ENCODE measurements at regions not wholly inside any gene's neighbourhood (a gene's known extent, or its start where the extent isn't known, plus 50 kb on each side); places are given as distances from the start of the nearest gene placed in this dataset.

GRCh38 chr1:244316407-244316806, 135.3 kb downstream of the ADSS2 start:
- Histone ChIP-seq H3K27ac (no peak overlapping the region), H3K4me1 (no peaks in the 10 kb centered on the region), H3K27me3 (ENCODE audit: insufficient read depth in 3 of 3, low read length in 2 of 3) (no peaks in the 10 kb centered on the region), H3K36me3 (ENCODE audit: insufficient read depth in 1 of 2, low read depth in 1 of 2) (no peaks in the 10 kb centered on the region), H3K4me3 (no peak overlapping the region), H3K9me3 (no peaks in the 10 kb centered on the region)
- DNase-seq (no peak), ATAC-seq (no peak)
- WGBS, 3 donors = 62 to 76% (median 63%) methylated on average over 6 of the region's 6 CpGs
- intact Hi-C loops (cut with DNase I) = no loop called here
- no peak for TF ChIP-seq CTCF (IDR thresholded peaks at IDR 0.05)

GRCh38 chr1:244316986-244317655, 134.6 kb downstream of the ADSS2 start:
- TF ChIP-seq CTCF (IDR thresholded peaks at IDR 0.05) = no peak
- Histone ChIP-seq H3K27me3 (ENCODE audit: insufficient read depth in 3 of 3, low read length in 2 of 3) (no peaks in the 10 kb centered on the region), H3K4me1 (no peaks in the 10 kb centered on the region), H3K27ac (no peak overlapping the region), H3K4me3 (no peak overlapping the region), H3K36me3 (ENCODE audit: insufficient read depth in 1 of 2, low read depth in 1 of 2) (no peaks in the 10 kb centered on the region), H3K9me3 (no peaks in the 10 kb centered on the region)
- ATAC-seq (no peak), DNase-seq (no peak)
- whole genome bisulfite sequencing, 3 donors = 25 to 36% (median 31%) methylated on average over 8 of the region's 8 CpGs
- intact Hi-C loops (cut with DNase I) = no loop called here

GRCh38 chr1:244318078-244318477, 133.6 kb downstream of the ADSS2 start:
- Histone ChIP-seq H3K4me1 (no peaks in the 10 kb centered on the region), H3K27me3 (ENCODE audit: insufficient read depth in 3 of 3, low read length in 2 of 3) (no peaks in the 10 kb centered on the region), H3K36me3 (ENCODE audit: insufficient read depth in 1 of 2, low read depth in 1 of 2) (no peaks in the 10 kb centered on the region), H3K9me3 (no peaks in the 10 kb centered on the region), H3K4me3 (no peak overlapping the region), H3K27ac (no peak overlapping the region)
- intact Hi-C loops (cut with DNase I) = no loop called here
- DNase-seq (no peak), ATAC-seq (no peak)
- WGBS, 3 donors = 93 to 97% (median 96%) methylated on average over 4 of the region's 4 CpGs
- no peak for TF ChIP-seq CTCF (IDR thresholded peaks at IDR 0.05)

GRCh38 chr1:244318512-244318911, 133.2 kb downstream of the ADSS2 start:
- Histone ChIP-seq H3K4me1 (no peaks in the 10 kb centered on the region), H3K9me3 (no peaks in the 10 kb centered on the region), H3K4me3 (no peak overlapping the region), H3K27me3 (ENCODE audit: insufficient read depth in 3 of 3, low read length in 2 of 3) (no peaks in the 10 kb centered on the region), H3K36me3 (ENCODE audit: insufficient read depth in 1 of 2, low read depth in 1 of 2) (no peaks in the 10 kb centered on the region), H3K27ac (no peak overlapping the region)
- TF ChIP-seq CTCF (IDR thresholded peaks at IDR 0.05) = no peak
- DNase-seq = no peak
- WGBS, 3 donors = 89 to 94% (median 92%) methylated on average over 5 of the region's 5 CpGs
- intact Hi-C loops (cut with DNase I) = no loop called here
- ATAC-seq = no peak
